Astrocyte of the cerebellum (primary cell): ENCODE measurements at regions not wholly inside any gene's neighbourhood (a gene's known extent, or its start where the extent isn't known, plus 50 kb on each side); places are given as distances from the start of the nearest gene placed in this dataset.

Experiments used
- DNase-seq: peaks from one replicate; pipeline ENCODE4 v3.0.0-alpha.2; 2011; ENCODE audit warnings: low read depth
- H3K4me3 ChIP-seq: 2 replicates; pipeline ENCODE4 v1.5.1; 2011; ENCODE audit warnings: mild to moderate bottlenecking, low read depth, low read length, moderate library complexity
- in situ Hi-C: cut with HindIII; loops from 2 replicates; pipeline ENCODE4 v1.10.0; 2017; ENCODE audit warnings: low sequenced_read_pairs
- TF ChIP-seq, protein P1 (sequence below): IDR thresholded peaks from 2 replicates; pipeline ENCODE4 v1.5.1; 2012; ENCODE audit warnings: low read length, low read depth, moderate library complexity, mild to moderate bottlenecking; ENCODE audit errors: missing control alignments

DNA sequence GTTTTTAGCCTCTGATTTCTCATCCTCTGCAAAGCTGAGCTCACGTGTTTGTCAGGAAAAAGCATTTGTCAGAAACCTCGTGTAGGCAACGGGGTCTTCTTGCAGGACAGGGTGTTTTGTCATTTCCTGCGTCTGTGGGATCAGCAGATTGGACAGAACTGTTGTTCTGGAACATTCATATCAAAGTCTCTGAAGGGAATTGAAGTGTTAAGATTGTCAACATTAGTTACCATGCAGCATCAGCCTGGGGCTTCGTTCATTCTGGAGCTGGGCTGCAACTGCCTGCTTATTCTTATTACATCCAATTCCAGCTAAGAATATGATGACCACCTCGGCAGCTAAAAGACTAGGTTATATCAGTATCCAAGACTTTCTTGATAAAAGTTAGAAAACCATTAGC lies 71.0 kb upstream of the RALGAPA2 start:
- TF ChIP-seq, protein P1, sequence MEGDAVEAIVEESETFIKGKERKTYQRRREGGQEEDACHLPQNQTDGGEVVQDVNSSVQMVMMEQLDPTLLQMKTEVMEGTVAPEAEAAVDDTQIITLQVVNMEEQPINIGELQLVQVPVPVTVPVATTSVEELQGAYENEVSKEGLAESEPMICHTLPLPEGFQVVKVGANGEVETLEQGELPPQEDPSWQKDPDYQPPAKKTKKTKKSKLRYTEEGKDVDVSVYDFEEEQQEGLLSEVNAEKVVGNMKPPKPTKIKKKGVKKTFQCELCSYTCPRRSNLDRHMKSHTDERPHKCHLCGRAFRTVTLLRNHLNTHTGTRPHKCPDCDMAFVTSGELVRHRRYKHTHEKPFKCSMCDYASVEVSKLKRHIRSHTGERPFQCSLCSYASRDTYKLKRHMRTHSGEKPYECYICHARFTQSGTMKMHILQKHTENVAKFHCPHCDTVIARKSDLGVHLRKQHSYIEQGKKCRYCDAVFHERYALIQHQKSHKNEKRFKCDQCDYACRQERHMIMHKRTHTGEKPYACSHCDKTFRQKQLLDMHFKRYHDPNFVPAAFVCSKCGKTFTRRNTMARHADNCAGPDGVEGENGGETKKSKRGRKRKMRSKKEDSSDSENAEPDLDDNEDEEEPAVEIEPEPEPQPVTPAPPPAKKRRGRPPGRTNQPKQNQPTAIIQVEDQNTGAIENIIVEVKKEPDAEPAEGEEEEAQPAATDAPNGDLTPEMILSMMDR, result no peak
- no peak for DNase-seq
- in situ Hi-C loops, result no loop called here
- H3K4me3 ChIP-seq, result no peak overlapping the region

DNA sequence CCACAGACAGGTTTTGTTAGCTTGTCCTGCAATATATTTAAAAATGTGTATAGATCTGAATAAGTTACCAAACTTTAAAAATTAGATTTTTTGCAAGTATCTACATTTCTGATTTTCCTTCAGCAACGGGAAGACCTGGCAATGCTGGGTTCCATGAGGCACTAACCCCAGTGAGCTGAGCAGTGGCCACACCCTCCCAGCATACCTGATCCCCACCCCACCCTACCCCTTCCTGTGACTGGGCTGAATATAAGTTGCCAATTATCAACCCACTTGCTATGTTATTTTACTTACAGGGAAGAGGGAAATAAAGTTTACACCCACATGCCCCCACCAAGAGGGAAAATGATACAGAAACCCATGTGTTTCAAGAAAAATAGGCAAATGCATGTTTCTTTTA lies 70.3 kb upstream of the RALGAPA2 start:
- no peak for DNase-seq
- in situ Hi-C loops, result no loop called here
- TF ChIP-seq, protein P1, result no peak
- no peak overlapping the region for H3K4me3 ChIP-seq

DNA sequence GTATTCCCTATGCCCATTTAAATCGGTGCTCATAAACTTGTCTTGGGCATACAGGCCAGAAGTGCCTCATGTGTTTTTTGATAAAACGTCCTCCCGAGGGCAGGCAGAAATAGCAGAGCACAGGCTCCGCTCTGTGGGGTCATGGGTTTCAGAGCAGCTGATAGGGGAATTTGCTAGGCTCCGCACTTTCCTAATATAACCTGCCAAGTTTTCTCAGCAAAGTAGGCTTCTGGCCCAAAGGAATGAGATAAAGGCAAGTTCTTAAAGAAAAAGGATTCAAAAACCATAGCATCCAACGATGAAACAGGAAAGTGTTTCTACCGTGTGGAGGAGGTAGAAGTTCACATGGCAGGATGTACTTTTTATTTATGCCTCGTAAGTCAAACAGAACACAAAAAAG lies 69.8 kb upstream of the RALGAPA2 start:
- no peak for DNase-seq
- TF ChIP-seq, protein P1, result no peak
- in situ Hi-C loops, result no loop called here
- no peak overlapping the region for H3K4me3 ChIP-seq

DNA sequence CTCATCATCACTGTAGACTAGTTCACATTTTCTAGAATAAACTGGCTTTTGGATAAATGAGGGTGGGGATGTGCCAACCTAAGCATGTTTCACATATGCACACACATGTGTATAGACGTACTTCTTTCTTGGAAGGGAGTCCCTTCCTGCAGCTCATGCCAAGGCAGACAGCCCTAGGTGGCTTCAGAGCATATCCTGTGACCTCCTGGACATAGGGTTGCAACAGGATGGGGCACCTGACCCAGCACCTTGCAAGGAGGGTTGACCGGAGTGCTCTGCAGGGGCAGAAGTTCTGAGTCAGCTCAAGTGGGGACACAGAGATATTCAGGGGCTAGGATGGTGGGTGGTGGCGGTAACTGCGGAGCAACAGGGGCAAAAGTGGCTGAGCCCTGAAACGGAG lies 68.6 kb upstream of the RALGAPA2 start:
- no peak for DNase-seq
- no peak overlapping the region for H3K4me3 ChIP-seq
- TF ChIP-seq, protein P1, result no peak
- in situ Hi-C loops, result no loop called here

DNA sequence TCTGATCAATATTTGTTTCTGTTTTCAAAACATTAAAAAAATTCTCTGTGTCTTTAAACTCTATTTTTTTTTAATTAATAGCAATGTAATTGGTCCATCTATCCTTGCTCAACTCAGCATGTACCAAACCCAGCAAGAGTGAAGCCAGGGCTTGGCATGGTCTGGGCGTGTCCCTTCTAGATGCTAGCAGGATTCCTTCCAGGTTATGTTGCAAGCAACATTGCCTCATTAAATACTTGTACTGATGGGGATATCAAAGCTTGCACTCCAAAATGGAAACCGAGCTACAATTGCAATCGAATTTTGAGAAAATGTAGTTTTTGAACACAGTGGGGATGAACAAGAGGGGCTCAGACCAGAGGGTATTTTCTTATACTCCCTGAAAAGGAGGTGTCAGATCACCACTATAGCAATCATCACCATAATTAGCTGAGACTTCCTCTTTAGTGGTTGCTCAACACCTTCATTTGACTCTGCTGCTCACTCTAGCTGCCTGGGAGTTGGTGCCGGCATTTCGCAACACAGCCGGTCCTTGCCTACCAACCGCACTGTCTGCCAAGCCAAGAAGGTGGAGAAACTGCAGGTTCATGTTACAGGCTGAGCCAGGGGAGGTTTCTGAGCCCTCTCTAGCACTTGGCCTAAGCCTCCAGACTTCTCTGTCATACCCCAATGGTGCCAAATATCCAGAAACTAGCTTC lies 67.8 kb upstream of the RALGAPA2 start:
- in situ Hi-C loops, result no loop called here
- no peak overlapping the region for H3K4me3 ChIP-seq
- TF ChIP-seq, protein P1, result no peak
- DNase-seq, result no peak

DNA sequence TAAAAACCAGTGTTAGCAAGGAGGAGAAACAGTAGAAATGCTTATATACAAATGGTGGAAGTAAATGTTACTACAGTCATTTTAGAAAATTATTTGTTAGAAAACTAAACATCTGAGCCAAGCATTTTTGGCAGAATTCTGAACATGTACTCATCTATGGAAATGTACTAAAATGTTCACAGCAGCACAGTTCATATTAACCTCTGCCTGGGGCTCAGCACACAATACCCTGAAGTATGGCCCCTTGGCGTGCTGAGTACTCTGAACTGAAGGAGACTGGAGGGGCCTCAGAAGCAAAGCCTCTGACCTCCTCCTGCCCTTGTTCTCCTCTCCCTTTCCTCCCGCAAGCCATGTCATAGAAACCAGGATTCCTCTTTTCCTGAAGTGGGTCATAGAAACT lies 66.2 kb upstream of the RALGAPA2 start:
- no peak overlapping the region for H3K4me3 ChIP-seq
- no peak for DNase-seq
- TF ChIP-seq, protein P1, result no peak
- in situ Hi-C loops, result no loop called here
